Nephron (organoid): ENCODE measurements at regions not wholly inside any gene's neighbourhood (a gene's known extent, or its start where the extent isn't known, plus 50 kb on each side); places are given as distances from the start of the nearest gene placed in this dataset.

ENCODE experiments used
- H3K27ac Mint-ChIP-seq, 3 experiments: 2 replicates each; pipeline ENCODE4 v1.8.0; 2020; ENCODE audit warnings: mixed read lengths in 3 of 3, mild to moderate bottlenecking in 2 of 3, moderate library complexity in 1 of 3
- H3K27me3 Mint-ChIP-seq: 2 replicates; pipeline ENCODE4 v1.8.0; 2021; ENCODE audit warnings: low read depth, mild to moderate bottlenecking, moderate library complexity, mixed read lengths
- H3K36me3 Mint-ChIP-seq: 2 replicates; pipeline ENCODE4 v1.8.0; 2020; ENCODE audit warnings: low read depth, mixed read lengths
- H3K4me1 Mint-ChIP-seq: 2 replicates; pipeline ENCODE4 v1.8.0; 2020; ENCODE audit warnings: mixed read lengths
- H3K4me3 Mint-ChIP-seq, 3 experiments: 2 replicates each; pipeline ENCODE4 v1.8.0; 2020; ENCODE audit warnings: mild to moderate bottlenecking in 3 of 3, mixed read lengths in 3 of 3, moderate library complexity in 2 of 3
- H3K9me3 Mint-ChIP-seq: 2 replicates; pipeline ENCODE4 v1.8.0; 2020; ENCODE audit warnings: mixed read lengths
- CTCF ChIP-seq, 3 experiments: fragments of 200-600 bp; sonication (generic); IDR thresholded peaks; one replicate each; pipeline ENCODE4 v1.5.0; 2021; ENCODE audit warnings: antibody characterized with exemption in 3 of 3; ENCODE audit not compliant: unreplicated experiment in 3 of 3

DNA sequence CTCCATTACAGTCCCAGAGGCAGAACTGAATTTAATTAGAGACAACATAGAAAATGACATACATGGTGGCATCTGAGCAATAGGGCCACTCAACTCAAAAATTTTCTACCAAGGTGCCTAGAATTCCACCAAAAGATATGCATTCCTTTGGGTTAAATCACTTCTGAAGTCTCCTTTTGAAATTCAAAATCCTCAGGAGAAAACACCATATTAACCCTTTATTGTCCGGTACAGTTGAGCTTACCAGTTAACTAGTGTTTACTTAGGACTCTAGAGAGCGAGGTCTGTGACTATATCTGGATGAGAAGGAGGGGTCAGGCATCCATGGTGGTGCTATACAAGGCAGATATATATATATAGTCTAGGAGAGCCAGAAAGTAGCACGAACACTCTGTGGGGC, 355.6 kb upstream of the CAMK1G start:
- peaks cover 9% of the 10 kb centered on the region for H3K27me3 Mint-ChIP-seq
- TF ChIP-seq CTCF (IDR thresholded peaks at IDR 0.05; ENCODE audit: unreplicated experiment in 3 of 3): no peak
- peaks cover 3% of the 10 kb centered on the region for H3K36me3 Mint-ChIP-seq
- H3K4me1 Mint-ChIP-seq: no peaks in the 10 kb centered on the region
- no peak overlapping the region for H3K27ac Mint-ChIP-seq
- H3K4me3 Mint-ChIP-seq: no peak overlapping the region
- H3K9me3 Mint-ChIP-seq: peaks cover 9% of the 10 kb centered on the region

- no peak for TF ChIP-seq CTCF (IDR thresholded peaks at IDR 0.05; ENCODE audit: unreplicated experiment in 3 of 3)
Measured at GRCh38 chr1:209229494-209230061, 353.9 kb upstream of the CAMK1G start.

GRCh38 chr1:209230314-209230713, 353.2 kb upstream of the CAMK1G start:
- Mint-ChIP-seq H3K9me3 (peaks cover 9% of the 10 kb centered on the region), H3K4me1 (no peaks in the 10 kb centered on the region), H3K36me3 (peaks cover 3% of the 10 kb centered on the region), H3K27ac (no peak overlapping the region), H3K4me3 (no peak overlapping the region), H3K27me3 (peaks cover 11% of the 10 kb centered on the region)
- TF ChIP-seq CTCF (IDR thresholded peaks at IDR 0.05; ENCODE audit: unreplicated experiment in 3 of 3): no peak

More at GRCh38 chr1:209229494-209230061, 353.9 kb upstream of the CAMK1G start:
- Mint-ChIP-seq H3K27me3 (peaks cover 11% of the 10 kb centered on the region), H3K4me1 (no peaks in the 10 kb centered on the region), H3K36me3 (peaks cover 3% of the 10 kb centered on the region), H3K27ac (no peak overlapping the region), H3K9me3 (peaks cover 9% of the 10 kb centered on the region), H3K4me3 (no peak overlapping the region)

- H3K27me3 Mint-ChIP-seq: peaks cover 11% of the 10 kb centered on the region
- no peak overlapping the region for H3K4me3 Mint-ChIP-seq
- peaks cover 3% of the 10 kb centered on the region for H3K36me3 Mint-ChIP-seq
Measured at GRCh38 chr1:209231476-209232156, 351.9 kb upstream of the CAMK1G start.

DNA sequence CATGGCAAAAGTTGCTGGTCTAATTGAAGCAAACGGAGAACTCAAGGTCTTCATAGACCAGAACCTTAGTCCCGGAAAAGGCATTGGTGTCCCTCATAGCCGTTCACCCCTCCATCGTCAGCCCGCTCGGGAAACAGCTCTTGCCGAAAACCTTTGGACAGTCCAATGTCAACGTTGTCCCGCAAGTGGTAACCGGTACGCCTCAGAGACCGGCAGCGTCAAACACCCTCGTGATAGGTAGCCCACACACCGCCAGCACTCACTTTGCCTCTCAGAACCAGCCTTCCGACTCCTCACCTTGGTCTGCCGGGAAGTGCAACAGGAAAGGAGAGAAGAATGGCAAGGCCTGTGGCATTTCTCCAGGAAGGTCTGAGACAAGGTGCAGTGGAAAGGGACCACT, 351.3 kb upstream of the CAMK1G start:
- H3K27me3 Mint-ChIP-seq: peaks cover 11% of the 10 kb centered on the region
- no peaks in the 10 kb centered on the region for H3K4me1 Mint-ChIP-seq
- H3K36me3 Mint-ChIP-seq: peaks cover 3% of the 10 kb centered on the region
- peaks cover 9% of the 10 kb centered on the region for H3K9me3 Mint-ChIP-seq
- no peak overlapping the region for H3K4me3 Mint-ChIP-seq
- no peak for TF ChIP-seq CTCF (IDR thresholded peaks at IDR 0.05; ENCODE audit: unreplicated experiment in 3 of 3)
- no peak overlapping the region for H3K27ac Mint-ChIP-seq

More at GRCh38 chr1:209231476-209232156, 351.9 kb upstream of the CAMK1G start:
- Mint-ChIP-seq H3K4me1 (no peaks in the 10 kb centered on the region), H3K9me3 (peaks cover 9% of the 10 kb centered on the region), H3K27ac (no peak overlapping the region)
- TF ChIP-seq CTCF (IDR thresholded peaks at IDR 0.05; ENCODE audit: unreplicated experiment in 3 of 3): no peak

DNA sequence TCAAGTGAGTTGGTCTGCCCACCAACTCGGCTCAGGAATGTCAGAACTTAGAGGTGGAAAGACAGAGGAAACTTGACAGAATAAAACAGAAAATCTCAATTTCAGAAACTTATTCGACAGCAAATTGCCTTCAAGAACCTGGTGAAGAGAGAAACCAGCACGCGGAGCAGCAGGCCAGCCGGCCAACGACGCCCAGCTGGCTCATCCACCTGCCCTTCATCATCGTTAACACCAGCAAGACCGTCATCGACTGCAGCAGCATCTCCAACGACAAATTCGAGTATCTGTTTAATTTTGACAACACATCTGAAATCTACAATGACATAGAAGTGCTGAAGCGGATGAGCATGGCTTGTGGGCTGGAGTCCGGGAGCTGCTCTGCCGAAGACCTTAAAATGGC, 350.8 kb upstream of the CAMK1G start:
- Mint-ChIP-seq H3K4me1 (no peaks in the 10 kb centered on the region), H3K9me3 (peaks cover 9% of the 10 kb centered on the region), H3K27ac (no peak overlapping the region), H3K4me3 (no peak overlapping the region), H3K27me3 (peaks cover 11% of the 10 kb centered on the region), H3K36me3 (peaks cover 3% of the 10 kb centered on the region)
- no peak for TF ChIP-seq CTCF (IDR thresholded peaks at IDR 0.05; ENCODE audit: unreplicated experiment in 3 of 3)
